HTR-8/SVneo (cell line): ENCODE measurements at regions not wholly inside any gene's neighbourhood (a gene's known extent, or its start where the extent isn't known, plus 50 kb on each side); places are given as distances from the start of the nearest gene placed in this dataset.
"Not testable (repeated sequence)": the region's sequence is repeated elsewhere in the genome, so short reads cannot be mapped to it uniquely, and the experiment has no call there.

Experiments used
- DNase-seq: peaks from one replicate; pipeline ENCODE4 v3.0.0; 2011; ENCODE audit warnings: low spot score, mixed read lengths; ENCODE audit not compliant: insufficient read length
- FAIRE-seq: peaks from 2 replicates; lab custom pipeline; 2011; peaks lifted over from hg19 to GRCh38; lab: Jason Lieb, UNC

GRCh38 chr12:127582074-127582473 is 684.9 kb upstream of the TMEM132C start:
- no peak for FAIRE-seq
- no peak for DNase-seq

DNA sequence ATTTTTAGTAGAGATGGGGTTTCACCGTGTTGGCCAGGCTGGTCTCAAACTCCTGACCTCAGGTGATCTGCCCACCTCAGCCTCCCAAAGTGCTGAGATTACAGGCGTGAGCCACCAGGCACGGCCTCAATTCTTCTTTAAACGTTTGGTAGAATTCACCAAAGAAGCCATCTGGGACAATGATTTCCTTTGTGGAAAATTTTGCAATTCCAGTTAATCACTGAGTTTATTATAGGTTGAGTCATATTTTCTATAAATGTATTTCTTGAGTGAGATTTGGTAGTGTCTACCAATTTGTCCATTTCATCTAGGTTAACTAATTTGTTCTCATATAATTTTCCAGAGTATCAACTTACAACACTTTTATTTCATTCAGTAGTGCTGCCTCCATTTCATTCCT is 683.9 kb upstream of the TMEM132C start:
- DNase-seq (no peak), FAIRE-seq (no peak)

GRCh38 chr12:127588249-127588648 is 678.7 kb upstream of the TMEM132C start:
- DNase-seq (no peak), FAIRE-seq (no peak)

DNA sequence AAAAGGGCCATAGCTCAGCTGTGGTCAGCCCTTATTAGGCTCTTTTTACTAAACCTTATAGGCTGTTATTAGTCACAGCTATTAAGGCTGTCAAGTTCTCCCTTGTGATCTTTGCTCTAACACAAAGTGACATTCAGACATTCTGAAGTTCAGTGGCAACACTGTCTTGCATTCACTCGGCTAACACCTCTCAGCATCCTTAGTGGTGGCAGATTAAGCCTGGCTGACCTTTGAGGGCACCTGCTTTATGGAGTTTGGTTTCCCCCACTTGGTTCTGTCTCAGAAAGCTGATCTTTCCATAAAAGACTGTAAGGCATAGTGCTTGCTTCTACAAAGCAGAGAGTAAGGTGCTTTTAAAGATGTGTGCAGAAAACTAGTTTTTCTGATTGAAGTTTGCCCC is 677.4 kb upstream of the TMEM132C start:
- FAIRE-seq (no peak), DNase-seq (no peak)

- FAIRE-seq: no peak
- no peak for DNase-seq
These were observed 676.1 kb upstream of the TMEM132C start for GRCh38 chr12:127590868-127591267.

- no peak for FAIRE-seq
- no peak for DNase-seq
These were observed 674.7 kb upstream of the TMEM132C start for GRCh38 chr12:127592245-127592644.

DNA sequence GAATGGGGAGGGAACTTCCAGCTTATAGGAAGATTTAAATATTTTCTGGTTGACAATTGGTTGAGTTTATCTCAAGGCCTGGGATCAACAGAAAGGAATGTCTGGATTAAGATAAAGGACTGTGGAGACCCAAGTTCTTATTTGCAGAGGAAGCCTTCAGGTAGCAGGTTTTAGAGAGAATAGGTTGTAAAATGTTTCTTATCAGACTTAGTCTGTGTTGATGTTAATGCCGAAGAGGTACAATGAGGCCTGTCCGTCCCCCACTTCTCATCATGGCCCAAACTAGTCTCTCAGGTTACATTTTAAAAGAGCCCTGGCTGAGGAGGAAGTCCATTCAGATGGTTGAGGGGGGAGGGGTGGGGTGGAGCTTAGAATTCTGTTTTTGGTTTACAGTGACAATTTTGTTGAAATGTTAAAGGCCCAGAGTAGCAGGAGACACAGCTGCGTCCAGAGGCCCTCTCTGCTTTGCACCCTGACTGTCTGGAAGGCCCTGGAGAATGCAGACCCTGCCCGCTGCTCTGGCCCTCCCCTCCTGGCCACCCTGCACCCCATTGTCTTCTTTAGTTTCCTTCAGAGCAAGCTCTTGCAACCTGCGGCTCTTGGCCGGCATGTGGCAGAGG is 672.5 kb upstream of the TMEM132C start:
- no peak for DNase-seq
- FAIRE-seq: no peak

DNA sequence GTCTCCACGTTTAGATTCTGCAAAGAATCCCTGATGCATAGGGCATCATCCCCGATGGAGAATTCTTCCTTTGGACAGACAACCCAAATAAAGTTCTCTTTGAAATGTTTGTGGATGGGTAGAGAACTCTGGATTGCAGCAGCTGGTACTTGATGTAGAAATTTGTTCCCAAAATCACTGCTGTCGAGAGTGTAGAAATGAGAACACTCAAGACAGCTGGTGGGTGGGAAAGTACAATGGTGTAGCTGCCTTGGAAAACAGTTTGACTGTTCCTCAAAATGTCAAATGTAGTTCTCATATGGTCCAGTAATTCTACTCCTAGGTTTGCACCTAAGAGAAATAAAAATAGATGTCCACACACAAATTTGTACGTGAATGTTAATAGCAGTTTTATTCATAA is 671.5 kb upstream of the TMEM132C start:
- FAIRE-seq (no peak), DNase-seq (no peak)

- DNase-seq (no peak), FAIRE-seq (no peak)
These were observed 670.1 kb upstream of the TMEM132C start for GRCh38 chr12:127596891-127597290.

DNA sequence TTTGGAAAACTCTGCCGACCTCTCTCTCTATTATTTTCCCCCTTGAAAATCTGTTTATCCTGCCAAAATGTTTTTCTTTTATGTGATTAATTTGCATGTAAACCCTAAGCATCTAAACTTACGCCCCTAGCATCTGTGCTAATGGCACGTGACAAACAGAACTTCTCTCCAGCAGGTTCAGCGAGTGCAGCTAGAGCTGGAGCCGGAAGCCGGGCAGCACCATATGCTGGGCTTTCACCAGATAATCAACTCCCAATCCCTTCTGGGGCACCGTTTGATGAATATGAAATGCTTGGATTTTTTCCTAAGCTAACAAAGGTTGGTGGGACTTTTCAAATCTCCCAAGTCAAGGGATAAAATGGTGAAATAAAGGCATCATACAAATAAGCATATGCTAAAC is 667.5 kb upstream of the TMEM132C start:
- DNase-seq (no peak), FAIRE-seq (no peak)

- DNase-seq (no peak), FAIRE-seq (no peak)
These were observed 666.8 kb upstream of the TMEM132C start for GRCh38 chr12:127600211-127600610.

GRCh38 chr12:127606476-127607015 is 660.4 kb upstream of the TMEM132C start:
- FAIRE-seq (no peak), DNase-seq (no peak)

DNA sequence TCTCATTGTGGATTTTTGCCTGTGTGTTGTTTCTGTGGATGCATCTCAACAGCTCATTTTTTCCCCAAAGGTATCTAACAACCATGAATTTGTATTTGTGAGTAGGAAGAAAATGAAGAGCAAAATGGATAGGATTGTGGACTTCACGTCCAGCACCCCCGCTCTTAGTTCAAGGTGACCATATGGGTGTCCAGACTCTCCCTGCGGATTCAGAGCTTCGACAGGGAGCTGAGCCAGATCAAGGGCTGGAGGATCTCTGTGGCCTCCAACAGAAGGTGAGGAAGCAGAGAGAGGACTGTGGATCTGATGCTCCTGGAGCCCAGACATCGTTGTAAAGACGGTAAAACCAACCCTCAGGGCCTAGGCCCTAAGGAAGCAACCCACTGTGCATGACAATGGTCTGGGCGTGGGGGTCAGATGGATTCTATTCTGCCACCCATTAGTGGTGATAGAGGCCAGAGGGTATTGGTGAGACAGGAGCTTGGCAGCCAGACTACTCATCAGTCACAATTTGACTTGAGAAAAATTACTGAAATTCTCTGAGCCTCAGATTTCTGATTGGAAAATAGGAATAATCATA is 659.7 kb upstream of the TMEM132C start:
- no peak for DNase-seq
- FAIRE-seq: no peak

- not testable (repeated sequence) for FAIRE-seq, DNase-seq
These were observed 658.6 kb upstream of the TMEM132C start for GRCh38 chr12:127608359-127608758.

DNA sequence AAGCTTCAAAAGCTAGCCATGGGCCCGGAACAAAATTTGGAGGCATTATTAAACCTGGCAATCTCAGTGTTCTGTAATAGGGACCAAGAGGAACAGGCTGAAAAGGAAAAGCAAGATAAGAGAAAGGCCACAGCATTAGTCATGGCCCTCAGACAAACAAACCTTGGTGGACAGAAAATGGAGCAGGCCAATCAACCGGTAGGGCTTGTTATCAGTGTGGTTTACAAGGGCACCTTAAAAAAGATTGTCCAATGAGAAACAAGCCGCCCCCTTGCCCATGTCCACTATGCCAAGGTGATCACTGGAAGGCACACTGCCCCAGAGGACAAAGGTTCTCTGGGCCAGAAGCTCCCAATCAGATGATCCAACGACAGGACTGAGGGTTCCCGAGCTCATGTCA is 653.9 kb upstream of the TMEM132C start:
- no peak for FAIRE-seq
- no peak for DNase-seq

GRCh38 chr12:127619869-127620734 is 646.9 kb upstream of the TMEM132C start:
- FAIRE-seq: no peak
- DNase-seq: no peak

DNA sequence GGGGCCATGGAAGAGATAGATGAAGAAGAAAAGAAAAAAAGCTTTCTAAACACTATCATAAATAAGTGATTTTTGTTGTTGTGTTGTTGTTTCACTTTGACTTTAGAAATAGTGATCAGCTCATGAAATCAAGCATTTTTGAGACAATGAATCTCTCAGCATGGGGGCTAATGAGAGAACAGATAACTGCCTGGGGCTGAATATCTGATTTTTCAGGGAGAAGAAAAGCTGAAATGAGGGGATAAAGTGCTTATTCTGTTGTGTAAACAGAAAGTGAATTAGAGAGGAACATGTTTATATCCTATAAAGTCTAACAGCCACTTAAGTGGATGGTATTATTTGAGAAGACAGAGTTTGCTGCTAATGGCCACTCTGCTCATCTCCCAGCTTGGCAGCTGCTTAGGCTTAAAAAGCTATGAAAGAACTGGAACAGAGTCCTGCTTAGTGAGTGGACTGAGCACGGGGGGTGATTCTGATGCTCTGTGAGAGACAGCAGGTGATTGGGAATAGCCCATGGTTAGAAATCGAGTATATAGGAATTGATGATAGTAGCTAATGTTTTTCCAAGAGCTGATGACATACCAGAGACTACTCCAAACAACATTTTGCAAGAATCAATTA is 646.1 kb upstream of the TMEM132C start:
- no peak for DNase-seq
- no peak for FAIRE-seq

GRCh38 chr12:127621366-127621765 is 645.6 kb upstream of the TMEM132C start:
- FAIRE-seq: no peak
- DNase-seq: no peak

GRCh38 chr12:127623362-127623761 is 643.6 kb upstream of the TMEM132C start:
- DNase-seq (no peak), FAIRE-seq (no peak)

GRCh38 chr12:127625176-127625771 is 641.7 kb upstream of the TMEM132C start:
- FAIRE-seq: no peak
- DNase-seq: no peak
